H9 (cell line): ENCODE measurements at regions not wholly inside any gene's neighbourhood (a gene's known extent, or its start where the extent isn't known, plus 50 kb on each side); places are given as distances from the start of the nearest gene placed in this dataset.

Experiments
- DNase-seq: peaks from one replicate; pipeline ENCODE4 v3.0.0-alpha.2; 2017
- H2AFZ ChIP-seq: one replicate; pipeline ENCODE4 v1.6.1; 2013; ENCODE audit warnings: mild to moderate bottlenecking, low read length, control low read depth, moderate library complexity
- H2AK5ac ChIP-seq: 2 replicates; pipeline ENCODE4 v1.6.1; 2013; ENCODE audit warnings: low read length, control low read depth, mixed read lengths; ENCODE audit not compliant: insufficient read length
- H2BK120ac ChIP-seq: one replicate; pipeline ENCODE4 v1.6.1; 2013; ENCODE audit warnings: low read depth, mild to moderate bottlenecking, low read length, control low read depth, inconsistent platforms; ENCODE audit not compliant: poor library complexity, severe bottlenecking
- H2BK12ac ChIP-seq: 2 replicates; pipeline ENCODE4 v1.6.1; 2013; ENCODE audit warnings: low read length, control low read depth, mixed read lengths, low read depth; ENCODE audit not compliant: insufficient read length
- H2BK15ac ChIP-seq: 2 replicates; pipeline ENCODE4 v1.6.1; 2013; ENCODE audit warnings: low read depth, low read length, control low read depth
- H2BK20ac ChIP-seq: one replicate; pipeline ENCODE4 v1.6.1; 2013; ENCODE audit warnings: low read depth, mild to moderate bottlenecking, low read length, control low read depth, inconsistent platforms; ENCODE audit not compliant: poor library complexity, severe bottlenecking
- H2BK5ac ChIP-seq: 2 replicates; pipeline ENCODE4 v1.6.1; 2013; ENCODE audit warnings: low read length, control low read depth, mixed read lengths; ENCODE audit not compliant: insufficient read length
- H3K14ac ChIP-seq: 2 replicates; pipeline ENCODE4 v1.6.1; 2013; ENCODE audit warnings: low read length, control low read depth; ENCODE audit not compliant: insufficient read depth
- H3K18ac ChIP-seq: 2 replicates; pipeline ENCODE4 v1.6.1; 2013; ENCODE audit warnings: low read depth, mild to moderate bottlenecking, mixed read lengths, low read length, control low read depth; ENCODE audit not compliant: insufficient read length
- H3K23ac ChIP-seq: 2 replicates; pipeline ENCODE4 v1.6.1; 2013; ENCODE audit warnings: low read length, control low read depth, mixed read lengths, low read depth; ENCODE audit not compliant: insufficient read length
- H3K23me2 ChIP-seq: 2 replicates; pipeline ENCODE4 v1.6.1; 2013; ENCODE audit warnings: low read depth, mild to moderate bottlenecking, mixed read lengths, low read length, control low read depth; ENCODE audit not compliant: insufficient read length, poor library complexity, severe bottlenecking
- H3K27ac ChIP-seq: 2 replicates; pipeline ENCODE4 v1.5.1; 2013; ENCODE audit warnings: low read length, control low read depth, mixed read lengths, low read depth; ENCODE audit not compliant: insufficient read length
- H3K27me3 ChIP-seq: 2 replicates; pipeline ENCODE4 v1.6.1; 2013; ENCODE audit warnings: low read length, control low read depth, inconsistent platforms; ENCODE audit not compliant: insufficient read depth
- H3K4ac ChIP-seq: 2 replicates; pipeline ENCODE4 v1.6.1; 2013; ENCODE audit warnings: low read depth, mild to moderate bottlenecking, control low read depth, inconsistent platforms, low read length, moderate library complexity
- H3K4me1 ChIP-seq: 2 replicates; pipeline ENCODE4 v1.6.1; 2013; ENCODE audit warnings: low read length, control low read depth, inconsistent platforms; ENCODE audit not compliant: insufficient read depth
- H3K4me2 ChIP-seq: 2 replicates; pipeline ENCODE4 v1.6.1; 2013; ENCODE audit warnings: low read length, control low read depth, mixed read lengths; ENCODE audit not compliant: insufficient read length, insufficient read depth
- H3K56ac ChIP-seq: 2 replicates; pipeline ENCODE4 v1.6.1; 2013; ENCODE audit warnings: low read depth, mild to moderate bottlenecking, mixed read lengths, low read length, control low read depth; ENCODE audit not compliant: insufficient read length
- H3K79me1 ChIP-seq: 2 replicates; pipeline ENCODE4 v1.6.1; 2013; ENCODE audit warnings: low read depth, mild to moderate bottlenecking, moderate library complexity, low read length, control low read depth, inconsistent platforms; ENCODE audit not compliant: insufficient read depth, poor library complexity, severe bottlenecking
- H3K79me2 ChIP-seq: 2 replicates; pipeline ENCODE4 v1.6.1; 2013; ENCODE audit warnings: low read length, control low read depth, inconsistent platforms; ENCODE audit not compliant: insufficient read depth
- H3K9ac ChIP-seq: 2 replicates; pipeline ENCODE4 v1.6.1; 2013; ENCODE audit warnings: low read length, control low read depth, mixed read lengths; ENCODE audit not compliant: insufficient read length; ENCODE audit errors: extremely low read depth
- H3K9me3 ChIP-seq: one replicate; pipeline ENCODE4 v1.6.1; 2013; ENCODE audit warnings: low read depth, low read length, inconsistent platforms; ENCODE audit not compliant: control insufficient read depth
- H3T11ph ChIP-seq: one replicate; pipeline ENCODE4 v1.6.1; 2013; ENCODE audit warnings: mild to moderate bottlenecking, low read length, control low read depth, inconsistent platforms
- H4K20me1 ChIP-seq: one replicate; pipeline ENCODE4 v1.6.1; 2013; ENCODE audit not compliant: control insufficient read depth, insufficient read length, insufficient read depth
- H4K5ac ChIP-seq: 2 replicates; pipeline ENCODE4 v1.6.1; 2013; ENCODE audit warnings: low read depth, mild to moderate bottlenecking, mixed read lengths, low read length, control low read depth; ENCODE audit not compliant: insufficient read length
- H4K8ac ChIP-seq: replicated peaks from 2 replicates; pipeline ENCODE4 v1.6.1; 2013; ENCODE audit warnings: low read length, control low read depth, mixed read lengths, low read depth; ENCODE audit not compliant: insufficient read length
- H4K91ac ChIP-seq: 2 replicates; pipeline ENCODE4 v1.6.1; 2013; ENCODE audit warnings: low read depth, mild to moderate bottlenecking, moderate library complexity, mixed read lengths, low read length, control low read depth; ENCODE audit not compliant: insufficient read length
- H3K27ac Mint-ChIP-seq, 3 experiments: 2 replicates in 2 of 3; 3 replicates in 1 of 3; pipeline ENCODE4 v1.8.0; 2020 to 2021; ENCODE audit warnings: mixed read lengths in 3 of 3, mild to moderate bottlenecking in 1 of 3, moderate library complexity in 1 of 3
- H3K27me3 Mint-ChIP-seq: 2 replicates; pipeline ENCODE4 v1.8.0; 2021; ENCODE audit warnings: low read depth, mild to moderate bottlenecking, moderate library complexity, mixed read lengths
- H3K36me3 Mint-ChIP-seq, 3 experiments: 2 replicates in 2 of 3; 3 replicates in 1 of 3; pipeline ENCODE4 v1.8.0; 2020 to 2021; ENCODE audit warnings: low read depth in 3 of 3, mixed read lengths in 3 of 3; ENCODE audit not compliant: insufficient read depth in 1 of 3
- H3K4me1 Mint-ChIP-seq, 2 experiments: 2 replicates each; pipeline ENCODE4 v1.8.0; 2020; ENCODE audit warnings: mixed read lengths in 2 of 2
- H3K4me3 Mint-ChIP-seq, 2 experiments: 2 replicates in 1 of 2; 3 replicates in 1 of 2; pipeline ENCODE4 v1.8.0; 2020 to 2021; ENCODE audit warnings: mild to moderate bottlenecking in 2 of 2, mixed read lengths in 2 of 2, moderate library complexity in 1 of 2
- H3K9me3 Mint-ChIP-seq, 2 experiments: 2 replicates in 1 of 2; 3 replicates in 1 of 2; pipeline ENCODE4 v1.8.0; 2020; ENCODE audit warnings: mild to moderate bottlenecking in 2 of 2, mixed read lengths in 2 of 2, moderate library complexity in 1 of 2
- CTCF ChIP-seq: fragments of 200-600 bp; sonication (generic); conservative IDR thresholded peaks from 3 replicates; pipeline ENCODE4 v1.8.0; 2021; ENCODE audit warnings: antibody characterized with exemption, mild to moderate bottlenecking
- WGBS: extraction: QIAGEN DNeasy Blood & Tissue Kit; methylation state at CpG from one replicate; pipeline ENCODE4 v1.1.7; 2013; ENCODE audit warnings: missing lambda C conversion rate, low lambda C conversion rate, mixed read lengths; ENCODE audit not compliant: insufficient read length; ENCODE audit errors: extremely low coverage; 5-methylcytosine and 5-hydroxymethylcytosine counted together

DNA sequence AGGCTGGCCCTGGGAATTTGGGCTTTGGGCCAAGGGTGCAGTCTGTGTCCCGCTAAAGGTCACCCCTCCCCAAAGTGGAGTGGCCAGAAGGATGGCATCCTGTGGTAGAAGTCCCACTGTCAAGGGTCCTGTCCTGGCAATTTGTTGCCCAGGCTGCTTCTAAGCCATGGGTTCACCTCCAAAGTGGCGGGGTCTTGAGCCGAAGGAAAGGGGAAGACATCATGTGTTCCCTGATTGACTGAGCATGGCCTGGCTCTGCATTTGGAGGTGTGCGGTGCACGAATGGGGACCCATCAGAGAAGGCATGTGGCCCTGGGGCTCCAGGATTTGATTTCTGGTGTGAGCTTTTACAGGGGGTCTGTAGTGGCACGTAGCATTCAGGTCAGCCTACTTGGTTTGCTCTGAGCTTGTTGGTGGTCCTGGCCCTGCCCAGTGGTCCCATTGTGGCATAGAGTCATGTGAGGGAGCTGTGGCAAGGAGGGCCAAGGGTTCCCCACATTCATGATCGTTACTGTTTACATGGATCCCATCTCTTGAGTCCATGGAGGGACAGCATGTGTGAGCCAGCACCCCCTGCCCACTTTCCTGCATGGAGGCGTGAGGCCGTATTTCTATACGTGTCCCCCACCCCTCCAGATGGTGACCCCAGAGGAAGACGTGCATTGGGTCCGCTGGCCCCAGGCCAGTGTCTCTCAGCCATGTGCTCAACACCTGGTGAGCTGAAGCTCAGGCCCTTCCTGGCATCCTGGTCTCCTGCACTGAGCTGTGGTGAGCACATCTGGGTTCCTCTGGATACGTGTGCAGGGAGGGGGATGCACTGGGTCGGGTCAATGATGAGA, 225.1 kb downstream of the SNRPN start:
- H2BK12ac ChIP-seq, result no peak overlapping the region
- H3K18ac ChIP-seq, result no peak overlapping the region
- peaks cover 2 to 8% (median 3%) of the 10 kb centered on the region in 3 experiments; a peak in 6 of 7 replicates for H3K36me3 Mint-ChIP-seq
- no peaks in the 10 kb centered on the region for H3K4me1 Mint-ChIP-seq
- H3K14ac ChIP-seq, result no peak overlapping the region
- H4K20me1 ChIP-seq, result no peaks in the 10 kb centered on the region
- H3K79me2 ChIP-seq, result no peaks in the 10 kb centered on the region
- H3T11ph ChIP-seq, result no peak overlapping the region
- H3K79me1 ChIP-seq, result no peaks in the 10 kb centered on the region
- no peak for TF ChIP-seq CTCF
- H2BK20ac ChIP-seq, result no peak overlapping the region
- H4K8ac ChIP-seq, result no peak overlapping the region
- H3K27me3 ChIP-seq, result no peaks in the 10 kb centered on the region
- H4K5ac ChIP-seq, result no peak overlapping the region
- no peak overlapping the region for H2BK120ac ChIP-seq
- no peak overlapping the region for H3K27ac ChIP-seq
- H3K23me2 ChIP-seq, result no peaks in the 10 kb centered on the region
- H2BK15ac ChIP-seq, result no peak overlapping the region
- peaks cover 4% of the 10 kb centered on the region; the same call in 1 of the 2 replicates for H3K27me3 Mint-ChIP-seq
- no peak overlapping the region for H3K4me3 Mint-ChIP-seq
- no peak overlapping the region for H3K4ac ChIP-seq
- H3K23ac ChIP-seq, result no peak overlapping the region
- H3K9me3 Mint-ChIP-seq, result peaks cover 81 to 82% of the 10 kb centered on the region in 2 experiments
- H2AK5ac ChIP-seq, result no peak overlapping the region
- peak; percentile 10 for DNase-seq
- no peak overlapping the region for H3K9ac ChIP-seq
- no peak overlapping the region for H2AFZ ChIP-seq
- no CpG with 5 or more reads among the region's 14 CpGs for WGBS
- no peak overlapping the region for H2BK5ac ChIP-seq
- no peak overlapping the region for H3K56ac ChIP-seq
- H4K91ac ChIP-seq, result no peak overlapping the region
- H3K4me1 ChIP-seq, result no peaks in the 10 kb centered on the region
- H3K27ac Mint-ChIP-seq, result no peak overlapping the region
- H3K4me2 ChIP-seq, result no peak overlapping the region
- H3K9me3 ChIP-seq, result peaks cover 60% of the 10 kb centered on the region
